GM23248 (cell line): ENCODE measurements at regions not wholly inside any gene's neighbourhood (a gene's known extent, or its start where the extent isn't known, plus 50 kb on each side); places are given as distances from the start of the nearest gene placed in this dataset.

ENCODE experiments used
- EZH2 ChIP-seq: fragments of 200-600 bp; sonication (generic); IDR thresholded peaks from 2 replicates; pipeline ENCODE4 v1.6.1; 2018; ENCODE audit warnings: antibody characterized with exemption, mild to moderate bottlenecking; ENCODE audit not compliant: insufficient read depth, poor library complexity, severe bottlenecking
- EZH2phosphoT487 ChIP-seq: fragments of 200-600 bp; sonication (generic); IDR thresholded peaks from 2 replicates; pipeline ENCODE4 v1.6.1; 2018; ENCODE audit warnings: antibody characterized with exemption, moderate library complexity, mild to moderate bottlenecking, low read depth; ENCODE audit not compliant: insufficient read depth

DNA sequence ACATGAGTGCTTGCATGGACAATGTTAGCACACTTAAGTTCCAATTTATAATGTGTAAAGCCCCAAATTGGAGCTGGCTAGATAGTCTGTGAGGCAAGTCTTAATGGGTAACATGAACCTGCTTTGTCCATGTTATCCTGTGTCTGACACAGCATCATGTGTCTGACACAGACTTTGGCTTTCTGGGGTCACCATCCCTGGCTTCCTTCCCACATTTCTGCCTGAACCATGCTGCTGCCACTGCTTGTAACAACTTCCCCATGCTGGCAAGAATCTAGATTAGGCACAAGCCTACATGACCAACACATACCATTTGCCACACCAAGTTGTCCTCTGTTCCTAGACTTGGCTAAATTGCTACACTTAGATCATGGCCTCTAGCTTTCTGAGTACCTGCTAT, 49.8 kb upstream of the ZBTB7C start:
- TF ChIP-seq EZH2 (no peak), EZH2phosphoT487 (no peak)
